HG02623 (cell line): ENCODE measurements at regions not wholly inside any gene's neighbourhood (a gene's known extent, or its start where the extent isn't known, plus 50 kb on each side); places are given as distances from the start of the nearest gene placed in this dataset.
"Not testable (repeated sequence)": the region's sequence is repeated elsewhere in the genome, so short reads cannot be mapped to it uniquely, and the experiment has no call there.

Source experiments
- ATAC-seq: cut with Tn5 transposase; IDR thresholded peaks from one replicate; pipeline ENCODE4 v1.9.1; 2021; ENCODE audit warnings: moderate library complexity; ENCODE audit not compliant: unreplicated experiment

- ATAC-seq = no peak
These were observed 149.0 kb upstream of the RAB4A start for GRCh38 chr1:229121845-229122436.

GRCh38 chr1:229122606-229123005 lies 148.3 kb upstream of the RAB4A start:
- ATAC-seq = no peak

- no peak for ATAC-seq
These were observed 146.8 kb upstream of the RAB4A start for GRCh38 chr1:229124116-229124515.

GRCh38 chr1:229124520-229125124 lies 146.3 kb upstream of the RAB4A start:
- no peak for ATAC-seq

- ATAC-seq = no peak
These were observed 143.6 kb upstream of the RAB4A start for GRCh38 chr1:229127301-229127700.

GRCh38 chr1:229128066-229128608 lies 142.8 kb upstream of the RAB4A start:
- ATAC-seq = no peak

- ATAC-seq = no peak
These were observed 141.4 kb upstream of the RAB4A start for GRCh38 chr1:229129301-229130027.

GRCh38 chr1:229130028-229130668 lies 140.8 kb upstream of the RAB4A start:
- ATAC-seq = no peak

GRCh38 chr1:229131243-229132105 lies 139.4 kb upstream of the RAB4A start:
- ATAC-seq = no peak

- no peak for ATAC-seq
These were observed 138.8 kb upstream of the RAB4A start for GRCh38 chr1:229132106-229132443.

GRCh38 chr1:229132706-229133105 lies 138.2 kb upstream of the RAB4A start:
- ATAC-seq = no peak

- ATAC-seq = no peak
These were observed 137.8 kb upstream of the RAB4A start for GRCh38 chr1:229133151-229133550.

GRCh38 chr1:229133811-229134210 lies 137.1 kb upstream of the RAB4A start:
- ATAC-seq = no peak

- ATAC-seq = not testable (repeated sequence)
These were observed 136.3 kb upstream of the RAB4A start for GRCh38 chr1:229134381-229135217.

- ATAC-seq = no peak
These were observed 135.1 kb upstream of the RAB4A start for GRCh38 chr1:229135773-229136172.

GRCh38 chr1:229136822-229137221 lies 134.1 kb upstream of the RAB4A start:
- ATAC-seq = no peak

- no peak for ATAC-seq
These were observed 133.6 kb upstream of the RAB4A start for GRCh38 chr1:229137271-229137670.

- no peak for ATAC-seq
These were observed 132.9 kb upstream of the RAB4A start for GRCh38 chr1:229138058-229138457.

GRCh38 chr1:229139331-229140118 lies 131.4 kb upstream of the RAB4A start:
- ATAC-seq = peak; percentile 55
